HCT116 (cell line): ENCODE measurements at regions not wholly inside any gene's neighbourhood (a gene's known extent, or its start where the extent isn't known, plus 50 kb on each side); places are given as distances from the start of the nearest gene placed in this dataset.

Experiments used
- ATAC-seq: fragments of 200-7000 bp; cut with Tn5 transposase; 2 replicates; pipeline ENCODE4 v1.9.1; 2020; ENCODE audit warnings: mild to moderate bottlenecking, moderate library complexity
- BruUV-seq: library from RNA; stranded (reverse); fragments of 400-500 nt; replicated peaks from 2 replicates; lab custom pipeline; 2021; lab: Mats Ljungman, UMichigan
- CTCF ChIA-PET: fragments of 300-600 bp; sonication (Branson Sonifier 250); formaldehyde crosslinking; loops from one replicate; lab custom pipeline; 2021; ENCODE audit warnings: antibody characterized with exemption; lab: Charles Lee
- POLR2A ChIA-PET: fragments of 300-600, 350-600 bp; sonication (Branson Sonifier 250); formaldehyde crosslinking; loops from one replicate; lab custom pipeline; 2021; ENCODE audit warnings: antibody characterized with exemption; lab: Charles Lee
- RAD21 ChIA-PET, 2 experiments: fragments of 300-600 bp; sonication (Branson Sonifier 250); formaldehyde crosslinking; loops; one replicate each; lab custom pipeline; 2023; ENCODE audit warnings: low total read pairs in 2 of 2; ENCODE audit not compliant: uncharacterized antibody in 2 of 2, unreplicated experiment in 2 of 2, low non-redundant PET in 1 of 2; lab: Charles Lee
- DNase-seq: peaks from one replicate; pipeline ENCODE4 v3.0.0-alpha.2; 2010; ENCODE audit warnings: low read depth, low spot score
- H2AFZ ChIP-seq: fragments of 200-600 bp; shearing (Covaris generic), sonication (generic); 2 replicates; pipeline ENCODE4 v1.6.1; 2017; ENCODE audit warnings: low read depth, mixed run types, mixed read lengths, antibody characterized with exemption, low read length; ENCODE audit not compliant: poor library complexity, severe bottlenecking
- H3K27ac ChIP-seq: 2 replicates; pipeline ENCODE4 v1.5.1; 2012; ENCODE audit warnings: low read depth, low read length
- H3K27me3 ChIP-seq: fragments of 200-600 bp; sonication (generic); 2 replicates; pipeline ENCODE4 v1.6.1; 2016; ENCODE audit warnings: mixed run types, low read length, mixed read lengths; ENCODE audit not compliant: insufficient read depth
- H3K36me3 ChIP-seq, 2 experiments: fragments of 200-500 bp in 1 of 2; fragments of 200-600 bp in 1 of 2; sonication (Bioruptor generic) in 1 of 2; sonication (generic) in 1 of 2; 2 replicates each; pipeline versions ENCODE4 v1.5.1 to v1.6.1; 2014 to 2016; ENCODE audit warnings: low read length in 2 of 2, inconsistent platforms in 1 of 2, mixed read lengths in 1 of 2, mixed run types in 1 of 2; ENCODE audit not compliant: insufficient read depth in 2 of 2, control insufficient read depth in 1 of 2
- H3K4me1 ChIP-seq, 2 experiments: fragments of 200-600 bp in 1 of 2; sonication (generic) in 1 of 2; 2 replicates each; pipeline versions ENCODE4 v1.5.1 to v1.6.1; 2012 to 2017; ENCODE audit warnings: low read length in 2 of 2, inconsistent platforms in 1 of 2, mild to moderate bottlenecking in 1 of 2, mixed read lengths in 1 of 2, mixed run types in 1 of 2, moderate library complexity in 1 of 2; ENCODE audit not compliant: insufficient read depth in 2 of 2, control insufficient read depth in 1 of 2
- H3K4me2 ChIP-seq: fragments of 200-600 bp; sonication (generic); 2 replicates; pipeline ENCODE4 v1.6.1; 2017; ENCODE audit warnings: mixed run types, low read length, mixed read lengths
- H3K4me3 ChIP-seq, 2 experiments: fragments of 200-600 bp in 1 of 2; sonication (generic) in 1 of 2; replicated peaks in 1 of 2; 2 replicates each; pipeline ENCODE4 v1.5.1; 2011 to 2016; ENCODE audit warnings: low read length in 2 of 2, control low read depth in 1 of 2, low read depth in 1 of 2, mild to moderate bottlenecking in 1 of 2, mixed read lengths in 1 of 2, mixed run types in 1 of 2
- H3K79me2 ChIP-seq: fragments of 200-600 bp; sonication (generic); 2 replicates; pipeline ENCODE4 v1.6.1; 2017; ENCODE audit warnings: mild to moderate bottlenecking, mixed run types, low read length, moderate library complexity, mixed read lengths; ENCODE audit not compliant: insufficient read depth
- H3K9ac ChIP-seq: fragments of 200-600 bp; sonication (generic); 2 replicates; pipeline ENCODE4 v1.6.1; 2016; ENCODE audit warnings: low read length, mixed read lengths
- H3K9me2 ChIP-seq: fragments of 200-600 bp; sonication (generic), shearing (Covaris generic); 2 replicates; pipeline ENCODE4 v1.6.1; 2017; ENCODE audit warnings: mixed run types, mild to moderate bottlenecking, moderate library complexity; ENCODE audit not compliant: insufficient read depth
- H3K9me3 ChIP-seq, 2 experiments: fragments of 200-500 bp in 1 of 2; fragments of 200-600 bp in 1 of 2; sonication (Bioruptor generic) in 1 of 2; sonication (generic) in 1 of 2; 2 replicates each; pipeline ENCODE4 v1.6.1; 2014 to 2017; ENCODE audit warnings: low read length in 2 of 2, mixed read lengths in 2 of 2, inconsistent platforms in 1 of 2, low read depth in 1 of 2, mild to moderate bottlenecking in 1 of 2, mixed run types in 1 of 2, moderate library complexity in 1 of 2; ENCODE audit not compliant: control insufficient read depth in 1 of 2, insufficient read depth in 1 of 2
- H4K20me1 ChIP-seq: fragments of 200-600 bp; sonication (generic), shearing (Covaris generic); 2 replicates; pipeline ENCODE4 v1.6.1; 2017; ENCODE audit warnings: mixed run types, mild to moderate bottlenecking, moderate library complexity; ENCODE audit not compliant: insufficient read depth
- EZH2 ChIP-seq: fragments of 200-600 bp; sonication (generic); IDR thresholded peaks from 2 replicates; pipeline ENCODE4 v1.6.1; 2017; ENCODE audit warnings: antibody characterized with exemption, mixed run types
- MAX ChIP-seq: IDR thresholded peaks from 2 replicates; pipeline ENCODE4 v1.6.1; 2012
- SIN3A ChIP-seq: IDR thresholded peaks from 2 replicates; pipeline ENCODE4 v1.6.1; 2012; ENCODE audit warnings: low read depth
- SP1 ChIP-seq: IDR thresholded peaks from 2 replicates; pipeline ENCODE4 v1.6.1; 2012; ENCODE audit warnings: low read depth
- SRF ChIP-seq: IDR thresholded peaks from 2 replicates; pipeline ENCODE4 v1.6.1; 2012; ENCODE audit warnings: low read depth
- YY1 ChIP-seq: IDR thresholded peaks from 2 replicates; pipeline ENCODE4 v1.6.1; 2011; ENCODE audit warnings: low read length, low read depth, moderate library complexity, mild to moderate bottlenecking; ENCODE audit not compliant: insufficient replicate concordance; ENCODE audit errors: extremely low read depth
- ZBTB33 ChIP-seq: IDR thresholded peaks from 2 replicates; pipeline ENCODE4 v1.6.1; 2011; ENCODE audit warnings: mild to moderate bottlenecking, low read length, moderate library complexity; ENCODE audit not compliant: insufficient replicate concordance; ENCODE audit errors: extremely low read depth
- ZNF274 ChIP-seq: fragments of 200-500 bp; sonication (Bioruptor generic); IDR thresholded peaks from 2 replicates; pipeline ENCODE4 v1.6.1; 2014; ENCODE audit warnings: mild to moderate bottlenecking, low read depth, low read length, inconsistent platforms
- intact Hi-C: fragments of 100-400 bp; cut with micrococcal nuclease; formaldehyde crosslinking; loops from 2 replicates; pipeline ENCODE4 v1.10.0; 2022

- H3K27me3 ChIP-seq: no peaks in the 10 kb centered on the region
- BruUV-seq: no TSS peak
- CTCF ChIA-PET: no interaction called here
- DNase-seq: no peak
- H3K27ac ChIP-seq: no peak overlapping the region
- POLR2A ChIA-PET: no interaction called here
- H3K4me1 ChIP-seq: peaks cover 0 to 6% of the 10 kb centered on the region in 2 experiments; a peak in 2 of 4 replicates
- no peak overlapping the region for H3K4me3 ChIP-seq
- no peaks in the 10 kb centered on the region for H3K9me3 ChIP-seq
- H2AFZ ChIP-seq: no peak overlapping the region
- RAD21 ChIA-PET: no interaction called here
- no peaks in the 10 kb centered on the region for H3K9me2 ChIP-seq
- H3K36me3 ChIP-seq: no peaks in the 10 kb centered on the region
- no peak overlapping the region for H3K9ac ChIP-seq
- H4K20me1 ChIP-seq: no peaks in the 10 kb centered on the region
- ATAC-seq: no peak
- H3K79me2 ChIP-seq: no peaks in the 10 kb centered on the region
- no peak for TF ChIP-seq YY1
- TF ChIP-seq EZH2: no peak
- no peak for TF ChIP-seq ZBTB33
- no peak for TF ChIP-seq SIN3A
- no peak for TF ChIP-seq SP1
- no peak for TF ChIP-seq MAX
- TF ChIP-seq SRF: no peak
- no peak for TF ChIP-seq ZNF274
- intact Hi-C loops: no loop called here
- no peak overlapping the region for H3K4me2 ChIP-seq
Observed at GRCh38 chr2:224308272-224308911, 93.5 kb downstream of the FAM124B start.
